Smooth muscle cell of the brain vasculature (primary cell): ENCODE measurements at regions not wholly inside any gene's neighbourhood (a gene's known extent, or its start where the extent isn't known, plus 50 kb on each side); places are given as distances from the start of the nearest gene placed in this dataset.

Experiments used
- DNase-seq: peaks from one replicate; pipeline ENCODE4 v3.0.0-alpha.2; 2012; ENCODE audit warnings: low read depth, low spot score

- no peak for DNase-seq
Observed at GRCh38 chr3:150218236-150218635, 189.9 kb upstream of the TSC22D2 start.

GRCh38 chr3:150217691-150218090, 190.4 kb upstream of the TSC22D2 start:
- DNase-seq, result no peak

- DNase-seq, result no peak
Observed at GRCh38 chr3:150216866-150217600, 191.1 kb upstream of the TSC22D2 start.

- peak; percentile 84 for DNase-seq
Observed at GRCh38 chr3:150216041-150216811, 191.9 kb upstream of the TSC22D2 start.

DNA sequence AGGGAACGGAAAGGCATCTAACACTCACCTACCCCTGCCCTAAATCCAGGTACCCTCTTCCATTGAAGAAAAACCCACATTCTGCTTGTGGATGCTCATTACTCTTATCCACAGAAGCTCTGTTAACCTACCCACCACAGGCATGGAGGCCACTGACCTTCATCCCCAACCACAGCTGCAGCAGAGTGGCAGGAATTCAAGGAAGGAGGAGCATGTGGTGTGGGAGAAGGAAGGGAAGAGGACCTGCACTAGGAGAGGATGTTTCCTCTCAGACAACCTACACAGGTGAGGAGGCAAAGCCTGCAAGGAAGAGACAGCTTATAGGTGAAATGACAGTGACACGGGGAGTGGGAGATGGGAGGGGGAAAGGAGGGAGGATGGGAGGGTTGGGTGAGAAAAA, 192.5 kb upstream of the TSC22D2 start:
- no peak for DNase-seq

GRCh38 chr3:150213577-150213976, 194.5 kb upstream of the TSC22D2 start:
- DNase-seq, result no peak

GRCh38 chr3:150210461-150211110, 197.5 kb upstream of the TSC22D2 start:
- no peak for DNase-seq

- DNase-seq, result no peak
Observed at GRCh38 chr3:150203273-150203672, 204.8 kb upstream of the TSC22D2 start.

DNA sequence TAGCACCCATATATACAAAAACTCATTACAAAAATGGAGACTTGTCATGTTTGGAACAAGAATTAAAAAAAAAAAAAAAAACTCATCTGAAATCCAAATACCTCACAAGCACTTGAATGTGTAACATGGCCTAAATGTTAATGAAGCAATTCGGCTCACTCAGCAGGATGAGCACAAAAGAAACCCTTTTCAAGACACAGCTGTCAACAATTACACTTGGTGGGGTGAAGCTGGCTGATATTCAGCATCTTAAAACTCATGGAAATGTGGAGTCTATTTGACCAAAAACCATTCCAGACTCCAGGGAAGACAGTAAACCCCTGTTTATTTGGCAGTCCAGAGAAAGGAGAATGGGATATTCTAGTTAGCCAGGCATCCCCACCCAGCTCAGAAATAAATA, 205.4 kb upstream of the TSC22D2 start:
- DNase-seq, result no peak

- DNase-seq, result no peak
Observed at GRCh38 chr3:150194957-150195356, 213.1 kb upstream of the TSC22D2 start.

GRCh38 chr3:150194513-150194912, 213.6 kb upstream of the TSC22D2 start:
- no peak for DNase-seq

- DNase-seq, result no peak
Observed at GRCh38 chr3:150184426-150185071, 213.9 kb upstream of the PFN2 start.

DNA sequence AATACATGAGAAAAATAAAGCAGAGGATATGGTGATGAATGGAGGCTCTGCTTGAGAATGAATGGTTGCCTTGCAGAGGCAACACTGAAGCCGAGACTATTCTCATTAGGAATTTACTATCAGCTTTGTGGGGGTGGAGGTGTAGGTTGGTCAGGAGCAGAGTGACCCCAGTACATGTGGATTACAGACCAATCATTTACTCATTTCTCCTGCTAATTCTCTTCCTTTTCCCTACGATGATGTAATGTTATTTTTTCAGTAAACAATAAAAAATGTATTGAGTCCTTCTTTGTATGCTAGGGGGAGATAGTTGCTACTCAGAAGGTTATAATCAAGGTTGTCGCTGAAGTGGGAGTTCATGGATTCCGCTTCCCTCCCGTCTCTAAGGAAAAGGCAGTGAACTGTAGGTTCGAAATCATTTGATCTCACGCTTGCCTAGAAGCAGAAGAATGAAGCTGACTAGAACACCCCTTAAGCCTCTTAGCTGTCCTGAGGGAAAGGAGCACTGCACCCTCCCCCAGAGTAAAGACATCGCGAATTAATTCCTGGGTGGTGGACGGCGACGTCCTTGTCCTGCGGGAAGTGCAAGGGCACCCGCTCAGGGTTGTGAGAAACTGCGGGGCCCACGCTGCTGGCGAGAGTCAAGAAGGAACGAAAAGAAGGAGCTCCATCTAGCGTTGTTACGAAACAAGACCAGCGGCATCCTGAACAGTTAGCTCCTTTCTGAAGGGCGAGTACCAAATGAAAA, 213.2 kb upstream of the PFN2 start:
- peak; percentile 55 for DNase-seq

DNA sequence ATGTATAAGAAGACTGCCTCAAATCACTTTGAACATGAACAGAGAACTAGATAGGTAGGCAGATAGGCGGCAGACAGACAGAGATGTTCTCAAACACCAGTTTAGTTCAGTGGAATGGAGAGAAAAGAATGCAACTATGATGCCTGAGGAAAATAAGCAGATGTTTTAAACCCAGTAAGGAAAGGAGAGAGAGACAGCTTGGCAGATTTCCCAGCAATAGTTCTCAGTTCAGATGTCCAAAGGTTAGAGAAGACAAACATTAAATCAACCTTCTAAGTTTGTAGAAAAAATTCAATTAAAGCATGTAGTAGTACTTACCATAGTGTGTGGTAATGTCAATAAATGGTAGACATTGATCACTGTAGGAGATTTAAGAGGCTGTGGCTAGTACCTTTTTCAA, 209.6 kb upstream of the PFN2 start:
- peak; percentile 83 for DNase-seq

DNA sequence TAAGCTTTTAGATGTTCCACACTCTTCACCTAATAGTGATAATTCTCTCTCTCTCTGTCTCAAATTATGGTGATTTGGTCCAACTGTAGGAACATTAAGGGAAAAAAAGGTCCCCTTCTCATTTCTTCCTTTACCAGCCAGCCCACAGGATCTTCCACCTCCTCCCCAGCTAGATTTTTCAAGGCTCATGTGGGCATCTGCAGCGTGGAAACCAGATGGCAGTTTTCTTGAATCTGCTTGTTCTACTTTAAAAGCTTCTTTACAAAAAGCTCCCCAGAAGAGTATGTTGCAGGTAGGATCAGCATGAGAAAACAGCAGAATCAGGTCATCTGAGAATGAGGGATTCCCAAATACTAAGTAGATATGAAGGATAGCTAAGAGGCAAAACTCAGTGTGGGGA, 208.6 kb upstream of the PFN2 start:
- no peak for DNase-seq

- no peak for DNase-seq
Observed at GRCh38 chr3:150177673-150178381, 207.1 kb upstream of the PFN2 start.

DNA sequence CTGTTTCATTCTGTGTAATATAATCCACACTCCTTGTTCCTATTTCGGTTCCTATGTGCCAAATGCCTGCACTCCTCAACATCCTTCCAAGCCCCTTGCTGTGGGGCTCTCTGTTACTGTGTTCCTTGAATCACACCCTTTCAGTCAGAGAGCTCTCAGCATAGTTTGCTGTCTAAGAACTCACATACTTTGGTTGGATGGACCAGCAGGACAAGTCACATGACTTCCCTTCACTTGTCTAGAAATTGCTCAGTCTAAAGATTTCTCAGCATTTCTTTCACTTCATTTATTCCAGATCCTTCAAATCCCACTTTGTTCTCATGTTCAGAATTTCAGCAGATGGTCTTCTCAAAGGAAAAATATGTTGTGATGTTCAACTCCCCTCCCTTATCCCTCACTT, 203.5 kb upstream of the PFN2 start:
- DNase-seq, result no peak

- no peak for DNase-seq
Observed at GRCh38 chr3:150172356-150172755, 201.7 kb upstream of the PFN2 start.

DNA sequence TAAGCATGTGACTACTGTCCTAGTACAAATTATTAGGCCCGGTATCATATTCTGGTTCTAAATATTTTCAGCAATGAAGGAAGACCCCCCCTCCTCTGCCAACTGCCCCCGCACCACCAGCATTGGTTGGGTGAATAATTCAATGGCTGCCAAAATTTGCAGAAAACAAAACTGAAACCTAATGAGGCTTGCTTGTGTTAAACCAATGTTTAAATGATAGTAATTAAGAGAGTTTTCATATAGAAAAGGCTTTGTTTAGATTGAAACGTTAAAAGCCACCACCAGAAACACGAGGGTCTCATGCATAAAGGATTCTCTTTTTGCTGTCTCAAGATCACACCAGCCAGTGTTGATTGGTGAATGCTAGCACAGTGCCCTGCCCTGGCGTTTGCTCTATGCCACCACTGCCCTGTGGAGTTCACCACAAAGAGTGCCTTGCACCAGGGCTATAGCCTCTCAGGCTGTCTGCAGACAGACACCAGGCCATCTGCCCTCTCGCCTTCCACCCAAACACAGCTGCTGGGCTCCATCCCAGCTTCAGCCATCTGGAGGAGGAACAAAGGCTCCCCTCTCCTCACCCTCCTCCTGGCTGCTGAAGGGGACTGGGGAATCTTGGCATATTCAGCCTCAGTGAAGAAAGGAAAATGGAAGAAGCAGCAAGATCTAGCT, 200.3 kb upstream of the PFN2 start:
- DNase-seq, result no peak

DNA sequence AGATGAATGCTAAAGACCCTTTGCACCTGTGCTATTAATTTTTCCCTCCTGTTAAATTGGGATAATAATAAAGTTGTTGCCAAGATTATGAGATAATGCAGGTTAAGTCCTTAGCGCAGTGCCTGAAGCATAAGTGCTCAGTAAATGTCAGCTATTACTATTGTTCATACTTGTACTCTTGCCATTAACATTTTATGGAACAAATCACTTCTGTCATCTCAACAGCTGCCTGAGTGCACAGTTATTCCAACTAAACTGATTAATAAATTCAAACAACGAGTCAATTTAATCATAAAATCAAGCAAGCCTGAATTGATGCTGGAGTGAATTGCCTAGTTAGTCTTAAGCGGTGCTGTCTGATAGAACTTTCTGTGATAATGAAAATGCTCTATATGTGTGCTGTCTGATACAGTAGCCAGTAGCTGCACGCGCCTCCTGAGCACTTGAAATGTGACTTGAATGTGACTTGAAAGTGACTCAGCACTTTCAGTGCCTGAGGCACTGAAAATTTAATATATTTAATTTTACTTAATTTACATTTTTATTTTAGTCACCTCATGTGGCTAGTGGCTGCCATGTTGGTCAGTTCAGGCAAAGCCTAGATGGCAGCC, 198.7 kb upstream of the PFN2 start:
- DNase-seq, result no peak
